HG03196 (cell line): ENCODE measurements at regions not wholly inside any gene's neighbourhood (a gene's known extent, or its start where the extent isn't known, plus 50 kb on each side); places are given as distances from the start of the nearest gene placed in this dataset.
"Not testable (repeated sequence)": the region's sequence is repeated elsewhere in the genome, so short reads cannot be mapped to it uniquely, and the experiment has no call there.

Experiments used
- ATAC-seq: cut with Tn5 transposase; IDR thresholded peaks from one replicate; pipeline ENCODE4 v1.9.1; 2021; ENCODE audit not compliant: unreplicated experiment

- ATAC-seq = not testable (repeated sequence)
These were observed 89.4 kb upstream of the MAMLD1 start for GRCh38 chrX:150273575-150274294.

- ATAC-seq = no peak
These were observed 80.2 kb upstream of the MAMLD1 start for GRCh38 chrX:150282953-150283352.

GRCh38 chrX:150291014-150291413, 72.1 kb upstream of the MAMLD1 start:
- ATAC-seq = no peak

- ATAC-seq = no peak
These were observed 69.7 kb upstream of the MAMLD1 start for GRCh38 chrX:150293311-150294013.

GRCh38 chrX:150298841-150299551, 64.1 kb upstream of the MAMLD1 start:
- no peak for ATAC-seq

GRCh38 chrX:150299579-150299978, 63.5 kb upstream of the MAMLD1 start:
- no peak for ATAC-seq

GRCh38 chrX:150303386-150304097, 59.6 kb upstream of the MAMLD1 start:
- no peak for ATAC-seq

- no peak for ATAC-seq
These were observed 57.1 kb upstream of the MAMLD1 start for GRCh38 chrX:150306002-150306401.

GRCh38 chrX:150308041-150308440, 55.1 kb upstream of the MAMLD1 start:
- ATAC-seq = no peak

GRCh38 chrX:150308532-150309157, 54.5 kb upstream of the MAMLD1 start:
- no peak for ATAC-seq

- ATAC-seq = no peak
These were observed 52.7 kb upstream of the MAMLD1 start for GRCh38 chrX:150310417-150310816.

- no peak for ATAC-seq
These were observed 52.2 kb upstream of the MAMLD1 start for GRCh38 chrX:150310881-150311280.

- ATAC-seq = no peak
These were observed 50.2 kb upstream of the MAMLD1 start for GRCh38 chrX:150312931-150313330.
